M059J (cell line): ENCODE measurements at regions not wholly inside any gene's neighbourhood (a gene's known extent, or its start where the extent isn't known, plus 50 kb on each side); places are given as distances from the start of the nearest gene placed in this dataset.
"Not testable (repeated sequence)": the region's sequence is repeated elsewhere in the genome, so short reads cannot be mapped to it uniquely, and the experiment has no call there.

Experiments
- DNase-seq: peaks from one replicate; pipeline ENCODE4 v3.0.0-alpha.2; 2012; ENCODE audit warnings: low read depth

DNA sequence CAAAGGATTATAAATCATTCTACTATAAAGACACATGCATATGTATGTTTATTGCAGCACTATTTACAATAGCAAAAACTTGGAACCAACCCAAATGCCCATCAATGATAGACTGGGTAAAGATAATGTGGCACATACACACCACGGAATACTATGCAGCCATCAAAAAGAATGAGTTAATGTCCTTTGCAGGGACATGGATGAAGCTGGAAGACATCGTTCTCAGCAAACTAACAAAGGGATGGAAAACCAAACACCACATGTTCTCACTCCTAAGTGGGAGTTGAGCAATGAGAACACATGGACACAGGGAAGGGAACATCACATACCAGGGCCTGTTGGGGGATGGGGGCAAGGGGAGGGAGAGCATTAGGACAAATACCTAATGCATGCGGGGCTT, 133.2 kb downstream of the ATXN3L start:
- not testable (repeated sequence) for DNase-seq

DNA sequence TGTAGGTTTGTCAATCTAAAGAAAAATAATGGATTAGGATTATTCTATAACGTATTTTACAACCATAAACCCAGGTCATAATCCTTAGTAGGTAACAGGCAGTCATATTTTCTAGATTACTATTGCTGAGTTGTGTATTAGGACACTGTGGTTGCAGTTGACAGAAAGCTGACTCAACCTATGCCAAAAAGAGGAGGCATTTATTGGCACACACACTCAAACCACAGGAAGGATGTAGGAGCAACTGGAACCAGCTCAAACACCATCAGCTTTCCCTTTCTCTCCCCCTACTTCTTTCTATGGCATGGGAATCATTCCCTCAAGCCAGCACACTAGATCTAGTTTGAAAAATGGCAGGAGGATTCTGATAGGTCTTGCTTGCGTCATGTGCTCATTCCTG, 136.4 kb upstream of the FAM9C start:
- DNase-seq: peak; percentile 92

DNA sequence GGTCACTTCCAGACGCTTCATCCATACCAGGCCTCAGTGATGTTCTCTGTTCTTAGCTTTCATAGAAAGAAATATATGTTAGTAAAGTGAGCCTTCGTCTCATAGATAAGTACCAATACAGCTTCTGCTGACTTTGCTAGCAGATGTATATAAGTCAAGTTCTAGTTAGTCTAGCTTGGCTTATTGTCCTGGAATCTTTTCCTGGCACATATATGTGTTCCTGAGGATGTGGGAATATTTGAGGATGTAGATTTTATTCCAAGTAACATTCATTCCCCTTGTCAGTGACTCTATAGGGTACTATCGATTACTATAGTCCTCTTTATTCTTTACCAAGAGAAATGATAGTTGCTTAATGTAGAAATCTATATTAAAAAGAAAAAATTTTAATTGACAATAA, 135.2 kb upstream of the FAM9C start:
- DNase-seq: no peak

GRCh38 chrX:13179100-13179499, 134.7 kb upstream of the FAM9C start:
- peak; percentile 57 for DNase-seq

DNA sequence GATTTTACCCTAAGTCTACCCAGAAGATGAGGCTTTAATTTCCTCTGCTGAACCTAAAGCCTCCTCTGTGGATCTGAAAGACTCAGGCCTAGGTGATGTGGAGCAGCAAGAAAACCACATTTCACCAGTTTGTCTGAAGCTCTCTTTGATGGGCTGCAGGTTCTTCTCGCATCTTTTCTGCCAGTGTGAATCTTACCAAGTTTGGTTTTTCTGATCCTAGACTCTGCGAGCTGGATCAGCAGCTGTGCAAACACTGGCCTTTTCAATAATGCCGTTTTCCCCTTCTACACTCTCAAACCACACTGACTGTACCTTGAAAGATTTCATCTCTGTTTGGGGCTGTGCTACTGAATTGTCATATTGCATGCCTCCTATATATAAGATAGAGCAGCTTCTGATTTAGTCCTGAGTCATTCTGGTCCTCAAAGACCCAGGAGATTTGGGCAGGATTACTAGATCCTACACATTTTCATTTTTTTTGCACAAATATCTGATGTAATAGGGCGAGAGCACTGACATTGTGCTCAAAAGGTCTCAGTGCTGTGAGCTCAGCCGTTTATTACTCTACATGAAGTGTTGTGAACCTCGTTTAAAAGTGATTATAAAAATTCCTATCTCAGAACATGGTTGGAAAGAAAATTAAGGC, 133.6 kb upstream of the FAM9C start:
- no peak for DNase-seq

DNA sequence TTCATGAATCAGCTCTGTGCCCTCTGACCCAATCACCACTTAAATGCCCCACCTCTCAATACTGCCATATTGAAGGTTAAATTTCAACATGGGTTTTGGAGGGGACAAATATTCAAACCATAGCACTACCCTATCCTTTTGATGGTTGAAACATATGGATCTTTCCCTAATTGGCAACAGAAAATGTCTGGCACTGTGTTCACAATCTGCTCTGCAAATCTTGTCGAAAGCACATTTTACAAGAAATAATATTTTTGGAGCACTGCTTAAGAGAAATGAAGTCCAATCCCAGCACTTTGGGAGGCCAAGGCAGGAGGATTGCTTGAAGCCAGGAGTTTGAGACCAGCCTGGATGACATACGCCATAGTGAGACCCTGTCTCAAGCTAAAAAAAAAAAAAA, 130.6 kb upstream of the FAM9C start:
- no peak for DNase-seq

DNA sequence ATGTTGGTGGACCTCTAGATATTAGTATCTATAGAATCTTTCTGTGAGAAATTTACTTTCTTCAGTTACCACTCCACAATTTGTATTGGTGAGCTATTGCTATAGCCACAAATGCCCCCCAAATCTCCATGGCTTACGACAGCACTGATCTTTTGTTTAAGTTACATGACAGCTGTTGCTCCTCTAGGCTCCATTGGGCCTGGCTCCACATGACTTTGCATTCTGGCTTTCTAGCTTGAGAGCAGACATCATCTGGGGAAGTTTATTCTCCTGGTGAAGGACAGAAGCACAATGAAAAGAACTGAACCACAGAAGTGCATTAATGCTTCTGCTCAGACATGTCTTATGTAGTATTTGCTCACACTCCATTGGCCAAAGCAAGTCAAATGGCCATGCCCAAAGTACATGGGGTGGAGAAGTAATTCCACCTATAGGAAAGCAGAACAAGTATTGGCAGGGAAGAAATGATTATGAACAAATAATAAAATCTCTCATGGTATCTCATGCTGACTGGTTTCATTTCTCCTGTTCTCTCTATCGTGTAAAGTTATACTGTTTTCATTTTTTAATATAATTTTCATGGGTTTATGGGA, 126.6 kb upstream of the FAM9C start:
- no peak for DNase-seq

DNA sequence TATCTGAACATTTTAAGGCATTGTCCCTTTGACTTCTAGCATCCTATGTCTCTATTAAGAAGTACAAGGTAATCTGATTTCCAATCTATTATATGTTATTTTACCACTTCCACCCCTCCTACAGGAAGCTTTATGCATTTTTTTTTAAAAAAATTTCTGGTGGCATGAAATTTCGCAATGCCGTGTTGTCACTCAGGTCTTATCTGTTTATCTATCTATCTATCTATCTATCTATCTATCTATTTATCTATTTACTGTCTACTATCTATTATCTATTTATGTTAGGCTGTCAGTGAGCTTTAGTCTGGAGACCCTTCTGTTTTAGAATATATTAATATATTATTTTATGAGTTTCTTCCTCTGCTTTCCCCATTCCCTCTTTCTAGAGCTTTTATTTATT, 125.3 kb upstream of the FAM9C start:
- no peak for DNase-seq

- DNase-seq: no peak
Observed at GRCh38 chrX:13168269-13168668, 123.8 kb upstream of the FAM9C start.

GRCh38 chrX:13167481-13168231, 123.2 kb upstream of the FAM9C start:
- DNase-seq: peak; percentile 50

- DNase-seq: no peak
Observed at GRCh38 chrX:13165266-13166189, 121.1 kb upstream of the FAM9C start.

DNA sequence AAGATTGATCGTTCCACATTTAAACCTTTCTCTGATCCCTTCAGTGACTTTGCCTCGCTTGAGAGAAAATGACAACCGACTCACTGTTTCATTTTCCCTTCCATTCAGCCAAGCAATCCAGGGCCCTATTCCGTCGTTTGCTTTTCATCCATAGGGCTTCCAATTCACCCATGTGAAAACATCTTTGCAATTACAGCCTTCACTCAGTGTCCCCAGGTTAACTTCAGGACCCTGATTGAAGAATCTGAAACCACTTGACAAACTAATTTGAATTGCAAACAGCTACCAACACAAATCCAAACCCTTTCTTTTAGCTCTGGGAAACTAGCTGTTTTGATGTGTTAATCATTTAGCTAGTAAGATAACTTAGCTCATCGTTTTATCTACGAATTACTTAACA, 120.2 kb upstream of the FAM9C start:
- DNase-seq: no peak

GRCh38 chrX:13162772-13163410, 118.5 kb upstream of the FAM9C start:
- DNase-seq: no peak

GRCh38 chrX:13159886-13160285, 115.5 kb upstream of the FAM9C start:
- DNase-seq: no peak

DNA sequence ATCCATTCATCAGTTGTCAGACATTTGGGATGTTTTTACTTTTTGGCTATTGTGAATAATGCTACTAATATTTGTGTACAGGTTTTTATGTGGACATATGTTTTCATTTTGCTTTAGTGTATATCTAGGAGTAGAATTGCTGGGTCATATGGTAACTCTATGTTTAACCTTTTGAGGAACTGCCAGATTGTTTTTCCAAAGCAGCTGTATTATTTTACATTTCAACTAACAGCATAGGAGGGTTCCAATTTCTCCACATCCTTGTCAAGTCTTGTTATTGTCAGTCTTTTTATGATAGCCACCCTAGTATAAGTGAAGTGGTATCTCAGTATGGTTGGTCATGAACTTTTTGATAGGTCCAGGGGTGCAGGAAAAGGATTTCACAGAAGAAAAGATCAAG, 114.5 kb upstream of the FAM9C start:
- no peak for DNase-seq

DNA sequence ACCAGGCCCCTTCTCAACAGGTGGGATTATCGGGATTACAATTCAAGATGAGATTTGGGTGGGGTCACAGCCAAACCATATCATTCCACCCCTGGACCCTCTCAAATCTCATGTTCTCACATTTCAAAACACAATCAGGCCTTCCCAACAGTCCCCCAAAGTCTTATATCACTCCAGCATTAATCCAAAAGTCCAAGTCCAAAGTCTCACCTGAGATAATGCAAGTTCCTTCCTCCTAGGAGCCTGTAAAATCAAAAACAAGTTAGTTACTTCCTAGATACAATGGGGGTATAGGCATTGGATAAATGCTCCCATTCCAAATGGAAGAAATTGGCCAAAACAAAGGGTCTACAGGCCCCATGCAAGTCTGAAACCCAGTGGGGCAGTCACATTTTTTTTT, 111.1 kb upstream of the FAM9C start:
- DNase-seq: not testable (repeated sequence)

DNA sequence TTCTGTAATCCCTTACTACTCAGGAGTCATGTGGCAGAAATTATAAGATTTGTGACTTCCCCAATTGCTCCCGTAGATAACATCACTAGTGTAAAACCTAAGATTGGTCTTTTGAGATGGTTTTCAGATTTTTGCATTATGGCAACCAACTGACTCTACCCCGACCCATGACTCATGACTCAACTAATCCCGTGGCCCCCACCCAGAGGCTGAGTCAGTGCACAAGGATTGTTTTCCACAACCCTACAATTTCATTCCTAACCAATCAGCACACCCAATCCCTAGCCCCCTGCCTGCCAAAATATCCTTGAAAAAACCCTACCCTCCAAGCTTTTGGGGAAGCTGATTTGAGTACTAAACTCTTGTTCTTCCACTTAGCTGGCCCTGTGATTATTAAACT, 109.4 kb upstream of the FAM9C start:
- DNase-seq: peak; percentile 68

DNA sequence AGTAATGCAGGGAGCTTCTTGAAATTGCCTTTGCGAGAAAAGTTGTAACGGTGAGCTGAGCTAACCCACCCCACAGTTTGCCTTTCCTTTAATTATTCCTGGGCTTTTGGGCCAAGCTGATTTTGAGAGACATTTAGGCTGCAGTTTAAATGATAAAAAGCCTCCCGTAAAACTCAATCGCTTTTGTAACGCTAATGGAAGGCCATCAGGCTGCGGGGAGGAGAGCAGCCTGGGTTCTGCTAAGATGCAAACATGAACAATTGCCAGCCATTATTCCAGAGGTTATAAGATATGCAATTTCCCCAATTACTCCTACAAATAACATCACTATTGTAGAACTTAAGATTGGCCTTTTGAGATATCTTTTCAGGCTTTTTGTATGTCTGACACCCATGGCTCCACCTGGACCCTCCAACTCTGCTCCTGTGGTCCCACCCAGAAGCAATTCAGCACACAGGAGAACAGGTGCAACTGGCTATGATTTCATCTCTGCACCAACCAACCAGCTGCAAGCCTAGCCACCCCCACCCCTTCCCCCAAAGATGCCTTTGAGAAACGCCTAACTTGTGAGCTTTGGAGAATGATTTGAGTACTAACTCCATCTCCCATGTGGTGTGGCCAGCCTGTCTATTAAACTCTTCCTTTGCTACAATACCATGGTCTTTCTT, 108.2 kb upstream of the FAM9C start:
- no peak for DNase-seq

- DNase-seq: peak; percentile 89
Observed at GRCh38 chrX:13151828-13152517, 107.6 kb upstream of the FAM9C start.

GRCh38 chrX:13149702-13150350, 105.4 kb upstream of the FAM9C start:
- no peak for DNase-seq
